DND-41 (cell line): ENCODE measurements at regions not wholly inside any gene's neighbourhood (a gene's known extent, or its start where the extent isn't known, plus 50 kb on each side); places are given as distances from the start of the nearest gene placed in this dataset.

Experiments used
- ATAC-seq: fragments of 200-7000 bp; cut with Tn5 transposase; 3 replicates; pipeline ENCODE4 v1.9.1; 2021; ENCODE audit warnings: low read depth; ENCODE audit not compliant: insufficient read depth
- DNase-seq: peaks from one replicate; pipeline ENCODE4 v3.0.0-alpha.2; 2020
- H2AFZ ChIP-seq: 2 replicates; pipeline ENCODE4 v1.6.0; 2012; ENCODE audit warnings: low read depth, low read length
- H3K27ac ChIP-seq: 2 replicates; pipeline ENCODE4 v1.5.1; 2012; ENCODE audit warnings: low read length, inconsistent platforms
- H3K27me3 ChIP-seq: fragments of 200-600 bp; sonication (generic); 2 replicates; pipeline ENCODE4 v1.6.0; 2012; ENCODE audit warnings: low read length, mild to moderate bottlenecking, inconsistent platforms; ENCODE audit not compliant: insufficient read depth, poor library complexity
- H3K36me3 ChIP-seq: 2 replicates; pipeline ENCODE4 v1.5.1; 2012; ENCODE audit warnings: low read length, inconsistent platforms; ENCODE audit not compliant: insufficient read depth
- H3K4me1 ChIP-seq: 2 replicates; pipeline ENCODE4 v1.5.1; 2012; ENCODE audit warnings: mild to moderate bottlenecking, low read length; ENCODE audit not compliant: insufficient read depth
- H3K4me2 ChIP-seq: 2 replicates; pipeline ENCODE4 v1.6.0; 2012; ENCODE audit warnings: mild to moderate bottlenecking, moderate library complexity, low read length, inconsistent platforms; ENCODE audit not compliant: insufficient read depth
- H3K4me3 ChIP-seq, 2 experiments: fragments of 200-600 bp in 1 of 2; shearing (Covaris generic) in 1 of 2; 2 replicates each; pipeline ENCODE4 v1.5.1; 2012 to 2016; ENCODE audit warnings: inconsistent platforms in 2 of 2, low read length in 2 of 2, mild to moderate bottlenecking in 2 of 2, low read depth in 1 of 2, moderate library complexity in 1 of 2
- H3K79me2 ChIP-seq: 2 replicates; pipeline ENCODE4 v1.6.0; 2012; ENCODE audit warnings: low read length, inconsistent platforms; ENCODE audit not compliant: insufficient read depth
- H3K9ac ChIP-seq: 2 replicates; pipeline ENCODE4 v1.6.0; 2012; ENCODE audit warnings: low read depth, mild to moderate bottlenecking, inconsistent platforms, low read length, moderate library complexity
- H3K9me3 ChIP-seq: 2 replicates; pipeline ENCODE4 v1.5.1; 2012; ENCODE audit warnings: low read length, moderate library complexity, mild to moderate bottlenecking, inconsistent platforms; ENCODE audit not compliant: insufficient read depth, severe bottlenecking
- H4K20me1 ChIP-seq: 2 replicates; pipeline ENCODE4 v1.6.0; 2012; ENCODE audit warnings: low read length; ENCODE audit not compliant: insufficient read depth
- CTCF ChIP-seq: IDR thresholded peaks from 2 replicates; pipeline ENCODE4 v1.5.1; 2012; ENCODE audit warnings: borderline replicate concordance, low read length, moderate library complexity, mild to moderate bottlenecking; ENCODE audit not compliant: poor library complexity, severe bottlenecking; ENCODE audit errors: extremely low read depth
- EZH2 ChIP-seq: IDR thresholded peaks from 3 replicates; pipeline ENCODE4 v1.6.1; 2012; ENCODE audit warnings: borderline replicate concordance, low read depth, mild to moderate bottlenecking, moderate library complexity, low read length, inconsistent platforms; ENCODE audit not compliant: severe bottlenecking

GRCh38 chr5:71945436-71945835, 161.8 kb upstream of the MAP1B start:
- TF ChIP-seq EZH2 (no peak), CTCF (no peak)
- no peak overlapping the region for H3K4me2 ChIP-seq
- no peaks in the 10 kb centered on the region for H3K27me3 ChIP-seq
- DNase-seq = no peak
- H4K20me1 ChIP-seq = no peaks in the 10 kb centered on the region
- H3K79me2 ChIP-seq = no peaks in the 10 kb centered on the region
- no peak overlapping the region for H3K4me3 ChIP-seq
- no peak for ATAC-seq
- no peaks in the 10 kb centered on the region for H3K36me3 ChIP-seq
- H3K27ac ChIP-seq = no peak overlapping the region
- H3K9me3 ChIP-seq = peaks cover 3% of the 10 kb centered on the region
- H3K4me1 ChIP-seq = no peaks in the 10 kb centered on the region
- H2AFZ ChIP-seq = no peak overlapping the region
- H3K9ac ChIP-seq = no peak overlapping the region

GRCh38 chr5:71946343-71947030, 160.8 kb upstream of the MAP1B start:
- Histone ChIP-seq H2AFZ (no peak overlapping the region), H3K9ac (no peak overlapping the region), H3K4me1 (no peaks in the 10 kb centered on the region), H3K36me3 (no peaks in the 10 kb centered on the region), H3K9me3 (peaks cover 3% of the 10 kb centered on the region), H3K79me2 (no peaks in the 10 kb centered on the region), H4K20me1 (no peaks in the 10 kb centered on the region), H3K4me3 (no peak overlapping the region), H3K27me3 (no peaks in the 10 kb centered on the region), H3K4me2 (no peak overlapping the region), H3K27ac (no peak overlapping the region)
- no peak for DNase-seq
- TF ChIP-seq EZH2 (no peak), CTCF (no peak)
- no peak for ATAC-seq

DNA sequence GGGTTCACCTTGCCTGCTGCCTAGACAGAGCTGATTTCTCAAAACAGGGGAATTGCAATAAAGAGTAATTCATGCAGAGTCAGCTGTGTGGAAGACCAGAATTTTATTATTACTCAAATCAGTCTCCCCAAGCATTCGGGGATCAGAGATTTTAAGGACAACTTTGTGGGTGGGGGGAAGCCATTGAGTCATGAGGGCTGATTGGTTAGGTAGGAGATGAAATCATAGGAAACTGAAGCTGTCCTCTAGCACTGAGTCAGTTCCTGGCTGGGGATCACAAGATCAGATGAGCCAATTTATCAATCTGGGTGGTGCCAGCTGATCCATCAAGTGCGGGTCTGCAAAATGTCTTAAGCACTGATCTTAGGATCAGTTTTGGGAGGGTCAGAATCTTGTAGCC, 159.1 kb upstream of the MAP1B start:
- Histone ChIP-seq H3K27ac (no peak overlapping the region), H3K27me3 (no peaks in the 10 kb centered on the region), H2AFZ (no peak overlapping the region), H3K9me3 (peaks cover 3% of the 10 kb centered on the region), H3K4me1 (no peaks in the 10 kb centered on the region), H3K79me2 (no peaks in the 10 kb centered on the region), H3K4me2 (no peak overlapping the region), H4K20me1 (no peaks in the 10 kb centered on the region), H3K4me3 (no peak overlapping the region), H3K36me3 (no peaks in the 10 kb centered on the region), H3K9ac (no peak overlapping the region)
- DNase-seq = no peak
- no peak for ATAC-seq
- TF ChIP-seq EZH2 (no peak), CTCF (no peak)

- no peaks in the 10 kb centered on the region for H3K36me3 ChIP-seq
- no peaks in the 10 kb centered on the region for H3K79me2 ChIP-seq
- no peak overlapping the region for H3K4me3 ChIP-seq
- no peaks in the 10 kb centered on the region for H4K20me1 ChIP-seq
- H3K9ac ChIP-seq = no peak overlapping the region
- no peak overlapping the region for H2AFZ ChIP-seq
- H3K9me3 ChIP-seq = peaks cover 3% of the 10 kb centered on the region
- ATAC-seq (no peak), DNase-seq (no peak)
- H3K27me3 ChIP-seq = no peaks in the 10 kb centered on the region
- no peaks in the 10 kb centered on the region for H3K4me1 ChIP-seq
- H3K27ac ChIP-seq = no peak overlapping the region
- TF ChIP-seq CTCF = no peak
- no peak for TF ChIP-seq EZH2
- H3K4me2 ChIP-seq = no peak overlapping the region
Measured at GRCh38 chr5:71949772-71950171, 157.5 kb upstream of the MAP1B start.
